ENCODE measurements at regions not wholly inside any gene's neighbourhood (a gene's known extent, or its start where the extent isn't known, plus 50 kb on each side); places are given as distances from the start of the nearest gene placed in this dataset.
A peak's percentile ranks its signal among the peaks of the same experiment; 100 is the strongest.

DNA sequence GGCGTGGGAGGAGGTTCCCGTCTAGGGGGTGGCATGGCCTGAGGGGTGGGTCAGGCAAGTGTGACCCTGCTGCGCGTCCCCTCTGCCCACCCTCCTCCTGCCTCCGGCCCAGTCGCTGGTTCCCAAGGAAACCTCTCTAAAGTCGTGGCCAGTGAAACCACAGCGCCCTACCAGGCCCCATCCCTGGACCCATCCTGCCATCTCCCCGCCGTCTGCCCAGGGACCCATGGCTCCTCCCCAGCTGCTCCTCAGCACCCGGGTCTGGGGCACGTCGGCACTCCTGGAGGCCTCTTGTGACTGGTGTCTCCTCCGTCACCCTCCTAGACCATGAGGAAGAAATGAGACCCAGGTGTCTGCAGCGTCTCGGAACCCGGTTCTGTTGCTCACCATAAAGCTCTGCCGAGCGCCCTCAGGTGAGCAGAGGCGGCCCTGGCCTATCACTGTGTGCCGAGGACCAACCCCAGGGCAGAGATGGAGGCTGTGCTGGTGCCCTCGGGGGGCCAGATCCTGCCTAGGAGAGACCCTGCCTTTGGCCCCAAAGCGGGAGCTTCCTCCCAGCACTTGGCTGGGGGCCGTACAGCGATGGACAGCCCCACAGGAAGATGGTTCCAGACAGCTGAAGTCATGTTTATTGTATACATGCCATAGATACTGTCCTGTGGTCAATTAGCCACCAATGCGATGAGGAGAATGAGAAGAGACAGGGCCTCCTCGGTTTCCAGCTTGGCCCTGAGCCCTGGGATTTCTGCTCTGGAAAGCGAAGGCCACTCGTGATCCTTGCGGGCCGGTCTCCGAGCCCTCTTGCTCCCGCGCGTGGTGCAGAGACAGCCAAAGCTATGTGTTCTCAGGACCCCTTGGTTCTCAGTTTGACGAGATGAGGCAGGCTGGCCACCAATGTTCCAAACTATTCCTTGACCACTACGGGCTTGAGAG is 222.5 kb upstream of the RTL1 start:
- Histone ChIP-seq H4K20me1 (ENCODE audit: insufficient read depth) (no peaks in the 10 kb centered on the region), H3K9ac (no peak overlapping the region), H3K27ac (ENCODE audit: low read depth in 2 of 2, low read length in 1 of 2) (peak overlapping the region in 1 of 2 experiments; percentile 99; a peak in 2 of 4 replicates), H3F3A (replicated peaks; ENCODE audit: insufficient read depth) (no peaks in the 10 kb centered on the region), H3K79me2 (ENCODE audit: insufficient read depth) (no peaks in the 10 kb centered on the region), H3K27me3 (ENCODE audit: insufficient read depth) (no peaks in the 10 kb centered on the region), H3K9me3 (no peaks in the 10 kb centered on the region), H2AFZ (ENCODE audit: low read depth) (no peak overlapping the region), H3K4me1 (ENCODE audit: control insufficient read depth in 1 of 2, insufficient read depth in 2 of 2, low read depth in 1 of 2, low read length in 1 of 2) (peaks cover 0 to 71% of the 10 kb centered on the region in 2 experiments; a peak in 2 of 4 replicates), H3K4me3 (ENCODE audit: low read depth in 2 of 2, low read length in 1 of 2) (no peak overlapping the region), H3K36me3 (replicated peaks in 1 of 2; ENCODE audit: control insufficient read depth in 1 of 2, insufficient read depth in 2 of 2, low read length in 1 of 2) (no peaks in the 10 kb centered on the region), H3K4me2 (no peak overlapping the region), H3K9me2 (no peaks in the 10 kb centered on the region)
- POLR2A ChIA-PET, result interaction anchor here (0.6 to 3.0 kb wide), 9 partner anchors 10 to 342 kb away, joined by 4 to 20 read pairs (median 8); partner anchors contain the start of gene RTL1
- WGBS (ENCODE audit: low lambda C conversion rate), result 75% methylated on average over 32 of the region's 37 CpGs
- TF ChIP-seq, protein P1, sequence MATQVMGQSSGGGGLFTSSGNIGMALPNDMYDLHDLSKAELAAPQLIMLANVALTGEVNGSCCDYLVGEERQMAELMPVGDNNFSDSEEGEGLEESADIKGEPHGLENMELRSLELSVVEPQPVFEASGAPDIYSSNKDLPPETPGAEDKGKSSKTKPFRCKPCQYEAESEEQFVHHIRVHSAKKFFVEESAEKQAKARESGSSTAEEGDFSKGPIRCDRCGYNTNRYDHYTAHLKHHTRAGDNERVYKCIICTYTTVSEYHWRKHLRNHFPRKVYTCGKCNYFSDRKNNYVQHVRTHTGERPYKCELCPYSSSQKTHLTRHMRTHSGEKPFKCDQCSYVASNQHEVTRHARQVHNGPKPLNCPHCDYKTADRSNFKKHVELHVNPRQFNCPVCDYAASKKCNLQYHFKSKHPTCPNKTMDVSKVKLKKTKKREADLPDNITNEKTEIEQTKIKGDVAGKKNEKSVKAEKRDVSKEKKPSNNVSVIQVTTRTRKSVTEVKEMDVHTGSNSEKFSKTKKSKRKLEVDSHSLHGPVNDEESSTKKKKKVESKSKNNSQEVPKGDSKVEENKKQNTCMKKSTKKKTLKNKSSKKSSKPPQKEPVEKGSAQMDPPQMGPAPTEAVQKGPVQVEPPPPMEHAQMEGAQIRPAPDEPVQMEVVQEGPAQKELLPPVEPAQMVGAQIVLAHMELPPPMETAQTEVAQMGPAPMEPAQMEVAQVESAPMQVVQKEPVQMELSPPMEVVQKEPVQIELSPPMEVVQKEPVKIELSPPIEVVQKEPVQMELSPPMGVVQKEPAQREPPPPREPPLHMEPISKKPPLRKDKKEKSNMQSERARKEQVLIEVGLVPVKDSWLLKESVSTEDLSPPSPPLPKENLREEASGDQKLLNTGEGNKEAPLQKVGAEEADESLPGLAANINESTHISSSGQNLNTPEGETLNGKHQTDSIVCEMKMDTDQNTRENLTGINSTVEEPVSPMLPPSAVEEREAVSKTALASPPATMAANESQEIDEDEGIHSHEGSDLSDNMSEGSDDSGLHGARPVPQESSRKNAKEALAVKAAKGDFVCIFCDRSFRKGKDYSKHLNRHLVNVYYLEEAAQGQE (IDR thresholded peaks at IDR 0.05; ENCODE audit: low read depth, low read length), result no peak
- TF ChIP-seq JUND (IDR thresholded peaks at IDR 0.05) (no peak), CHD2 (IDR thresholded peaks at IDR 0.05; ENCODE audit: low read length, partially characterized antibody) (no peak), USF1 (IDR thresholded peaks at IDR 0.05; ENCODE audit: borderline replicate concordance, low read depth) (no peak), NRF1 (IDR thresholded peaks at IDR 0.05; ENCODE audit: low read depth, low read length) (no peak), FOXM1 (IDR thresholded peaks at IDR 0.05; ENCODE audit: low read depth) (no peak), RFX5 (IDR thresholded peaks at IDR 0.05; ENCODE audit: low read length) (no peak), TEAD4 (IDR thresholded peaks at IDR 0.05; ENCODE audit: borderline replicate concordance, insufficient read depth) (no peak), EP300 (IDR thresholded peaks at IDR 0.05; ENCODE audit: borderline replicate concordance in 1 of 2, low read depth in 1 of 2, low read length in 1 of 2) (no peak), GATA2 (CRISPR knock-in tag; IDR thresholded peaks at IDR 0.05) (no peak), SIN3A (IDR thresholded peaks at IDR 0.05; ENCODE audit: borderline replicate concordance, low read depth, low read length) (no peak), FOXJ3 (CRISPR knock-in tag; IDR thresholded peaks at IDR 0.05) (no peak), MXI1 (IDR thresholded peaks at IDR 0.05; ENCODE audit: low read depth, low read length) (no peak), SMC3 (IDR thresholded peaks at IDR 0.05; ENCODE audit: low read depth, low read length) (no peak), RXRA (IDR thresholded peaks at IDR 0.05; ENCODE audit: borderline replicate concordance, low read depth) (no peak), TAF1 (IDR thresholded peaks at IDR 0.05; ENCODE audit: borderline replicate concordance, low read depth, low read length) (no peak)
- no peak for DNase-seq
- CTCF ChIA-PET, result interaction anchor here (0.6 to 1.9 kb wide), 10 partner anchors 11 to 503 kb away, joined by 3 to 6 read pairs (median 4); partner anchors contain the start of gene RTL1

Measured in SK-N-SH (cell line).